ENCODE measurements at regions not wholly inside any gene's neighbourhood (a gene's known extent, or its start where the extent isn't known, plus 50 kb on each side); places are given as distances from the start of the nearest gene placed in this dataset.

GRCh38 chr2:8196316-8196715 lies 485.5 kb upstream of the ID2 start:
- in situ Hi-C loops (cut with MboI; ENCODE audit: low sequenced_read_pairs): no loop called here

DNA sequence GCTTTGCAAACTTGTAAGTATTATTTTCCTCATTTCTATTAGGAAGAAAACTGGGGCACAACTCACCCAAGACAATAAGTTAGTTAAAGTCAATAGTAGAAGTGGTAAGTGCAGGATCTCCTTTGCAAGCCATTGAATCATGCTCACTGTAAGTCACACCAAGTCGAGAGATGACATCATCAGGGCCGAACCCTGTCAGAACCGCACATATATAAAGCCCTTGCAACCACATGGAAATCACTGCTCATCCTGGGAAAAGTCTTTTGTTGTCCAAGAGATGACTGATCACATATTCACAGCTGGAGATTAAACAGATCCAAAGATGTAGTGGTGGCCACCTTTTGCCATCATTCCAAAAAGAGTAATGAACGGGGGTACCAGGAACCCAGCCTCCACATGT lies 484.8 kb upstream of the ID2 start:
- in situ Hi-C loops (cut with MboI; ENCODE audit: low sequenced_read_pairs): no loop called here

GRCh38 chr2:8197825-8198224 lies 484.0 kb upstream of the ID2 start:
- in situ Hi-C loops (cut with MboI; ENCODE audit: low sequenced_read_pairs): no loop called here

DNA sequence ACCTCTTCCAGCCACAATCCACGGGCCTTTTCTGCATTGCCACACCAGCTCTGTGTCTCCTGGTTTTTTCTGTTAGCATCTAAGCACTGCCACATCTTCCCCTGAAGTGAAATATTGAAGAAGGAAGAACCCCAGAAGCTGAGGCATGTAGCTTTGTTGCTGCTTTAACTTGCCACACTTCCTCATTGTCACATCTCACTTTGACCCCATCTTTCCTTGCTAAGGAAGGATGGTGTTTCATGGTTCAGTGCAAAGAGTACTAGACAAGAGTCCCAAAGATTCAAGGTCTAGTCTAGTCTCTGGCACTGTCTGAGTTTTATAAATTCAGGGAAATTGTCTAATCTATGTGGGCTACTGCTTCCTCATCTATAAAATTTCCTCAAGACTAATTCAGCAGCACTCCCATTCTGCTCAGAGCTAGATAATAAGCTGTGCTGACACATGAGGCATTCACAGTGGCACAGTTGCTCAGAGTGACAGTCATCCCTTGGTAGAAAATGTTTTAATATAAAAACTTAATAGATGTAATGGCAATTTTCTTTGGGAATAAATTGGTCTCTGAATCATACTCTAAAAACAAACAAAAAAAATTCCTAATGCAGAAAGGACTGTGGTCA lies 483.0 kb upstream of the ID2 start:
- in situ Hi-C loops (cut with MboI; ENCODE audit: low sequenced_read_pairs): no loop called here

GRCh38 chr2:8202132-8202531 lies 479.7 kb upstream of the ID2 start:
- in situ Hi-C loops (cut with MboI; ENCODE audit: low sequenced_read_pairs): no loop called here

- in situ Hi-C loops (cut with MboI; ENCODE audit: low sequenced_read_pairs): no loop called here
Observed at GRCh38 chr2:8203364-8203763, 478.5 kb upstream of the ID2 start.

- in situ Hi-C loops (cut with MboI; ENCODE audit: low sequenced_read_pairs): no loop called here
Observed at GRCh38 chr2:8204711-8205110, 477.1 kb upstream of the ID2 start.

- in situ Hi-C loops (cut with MboI; ENCODE audit: low sequenced_read_pairs): no loop called here
Observed at GRCh38 chr2:8209494-8209893, 472.4 kb upstream of the ID2 start.

DNA sequence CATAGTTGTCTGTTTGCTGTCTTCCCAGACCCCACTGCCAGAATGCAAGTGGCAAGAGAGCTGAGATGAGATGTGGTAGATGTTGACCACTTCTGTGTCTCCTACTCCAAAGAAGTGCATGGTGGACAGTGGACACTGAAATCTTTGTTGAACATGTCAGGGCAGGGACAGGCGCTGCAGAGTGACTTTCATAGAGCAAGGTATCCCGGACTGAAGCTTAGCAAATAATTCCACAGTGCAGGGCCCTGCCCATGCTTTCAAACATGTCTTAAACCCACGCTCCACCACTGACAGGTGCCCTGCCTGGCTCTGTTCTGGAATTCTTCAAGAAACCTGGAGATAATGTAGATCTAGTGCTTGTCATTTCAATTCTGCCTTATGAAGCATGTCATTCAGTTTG lies 470.5 kb upstream of the ID2 start:
- in situ Hi-C loops (cut with MboI; ENCODE audit: low sequenced_read_pairs): no loop called here

DNA sequence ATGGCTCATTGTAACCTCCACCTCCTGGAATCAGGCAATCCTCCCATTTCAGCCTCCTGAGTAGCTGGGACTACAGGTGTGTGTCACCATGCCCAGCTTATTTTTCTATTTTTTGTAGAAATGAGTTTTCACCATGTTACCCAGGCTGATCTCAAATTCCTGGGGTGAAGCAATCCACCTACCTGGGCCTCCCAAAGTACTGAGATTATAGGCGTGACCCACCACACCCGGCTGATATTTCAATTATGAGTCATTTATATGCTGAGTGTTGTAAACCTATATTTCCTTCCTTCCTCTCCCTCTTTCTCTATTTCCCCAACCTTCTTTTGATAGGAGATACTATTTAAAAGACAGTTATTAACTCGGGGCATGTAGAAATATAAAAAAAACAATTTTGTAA lies 469.6 kb upstream of the ID2 start:
- in situ Hi-C loops (cut with MboI; ENCODE audit: low sequenced_read_pairs): no loop called here

DNA sequence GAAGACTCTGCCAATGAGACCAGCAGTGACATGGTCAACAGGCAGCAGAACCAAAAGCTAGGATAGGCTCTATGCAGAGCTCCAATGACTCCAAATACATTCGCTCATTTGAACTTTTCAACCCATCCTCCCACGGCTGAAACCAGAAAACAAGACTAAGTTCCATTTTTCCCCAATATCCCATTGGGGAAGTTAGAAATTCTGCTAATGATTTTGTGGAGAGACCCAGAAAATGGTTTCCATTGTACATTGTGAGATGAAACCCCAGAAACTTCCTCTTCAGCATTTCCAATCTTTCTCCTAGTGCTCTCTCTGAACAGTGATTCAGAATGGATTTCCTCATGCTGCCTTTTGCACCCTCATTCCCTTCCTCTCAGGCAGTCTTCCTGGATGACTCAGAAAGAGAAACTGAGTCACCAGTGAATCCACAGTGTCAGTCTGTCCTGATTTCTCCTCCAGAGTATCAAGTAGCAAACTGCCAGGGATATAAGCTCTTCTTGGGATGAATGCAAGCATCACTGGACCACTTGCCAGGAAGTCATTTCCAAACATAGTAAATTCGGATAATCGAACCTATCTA lies 467.7 kb upstream of the ID2 start:
- in situ Hi-C loops (cut with MboI; ENCODE audit: low sequenced_read_pairs): no loop called here

DNA sequence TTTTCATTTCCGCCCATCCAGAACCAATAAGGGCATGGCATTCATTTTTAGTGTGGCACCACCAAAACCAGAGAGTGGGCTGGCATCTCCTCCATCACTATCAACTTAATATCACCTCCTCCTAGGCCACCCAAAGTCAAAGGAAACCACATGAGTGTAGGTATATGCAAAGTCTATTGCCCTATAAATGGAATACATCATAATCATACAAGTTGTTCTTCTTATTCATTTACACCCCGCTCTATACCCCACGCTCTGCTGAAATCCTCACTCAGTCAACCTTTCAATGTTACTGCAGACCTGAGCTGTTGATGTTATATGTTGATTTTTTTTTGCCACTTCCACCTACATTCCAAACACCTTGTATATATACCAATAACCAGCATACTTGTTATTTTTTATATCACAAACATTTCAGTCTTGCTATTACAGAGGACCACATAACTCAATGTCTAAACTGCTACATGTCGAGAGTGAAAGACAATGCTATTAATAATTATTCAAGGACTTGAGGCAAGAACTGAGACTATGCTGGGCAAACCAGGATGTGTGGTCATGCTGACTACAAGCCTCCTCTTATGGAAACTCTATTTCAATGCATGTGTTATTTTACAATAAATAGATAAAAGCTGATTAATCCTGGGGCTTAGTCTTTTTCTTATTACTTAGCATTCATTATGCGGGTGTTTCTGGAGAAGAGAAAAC lies 466.5 kb upstream of the ID2 start:
- in situ Hi-C loops (cut with MboI; ENCODE audit: low sequenced_read_pairs): no loop called here

DNA sequence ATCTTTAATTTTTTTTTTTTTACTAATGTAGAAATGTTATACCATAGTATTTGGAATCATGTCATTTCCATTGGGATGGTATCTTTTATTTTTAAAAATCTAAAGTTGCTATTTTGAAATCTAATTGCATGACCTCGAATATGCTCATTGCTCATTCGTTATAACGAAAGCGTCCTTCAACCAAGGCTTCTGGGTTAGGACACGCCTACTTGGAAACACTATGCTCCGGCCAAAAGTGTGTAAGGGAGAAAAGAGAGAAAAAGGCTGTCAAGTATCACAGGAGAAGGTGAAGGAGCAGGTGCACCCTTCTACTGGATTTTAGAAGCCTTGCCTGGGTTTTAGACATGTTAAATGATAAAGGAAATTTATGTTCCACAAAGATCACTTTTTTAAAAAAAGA lies 465.9 kb upstream of the ID2 start:
- in situ Hi-C loops (cut with MboI; ENCODE audit: low sequenced_read_pairs): no loop called here

- in situ Hi-C loops (cut with MboI; ENCODE audit: low sequenced_read_pairs): no loop called here
Observed at GRCh38 chr2:8216397-8216796, 465.5 kb upstream of the ID2 start.

DNA sequence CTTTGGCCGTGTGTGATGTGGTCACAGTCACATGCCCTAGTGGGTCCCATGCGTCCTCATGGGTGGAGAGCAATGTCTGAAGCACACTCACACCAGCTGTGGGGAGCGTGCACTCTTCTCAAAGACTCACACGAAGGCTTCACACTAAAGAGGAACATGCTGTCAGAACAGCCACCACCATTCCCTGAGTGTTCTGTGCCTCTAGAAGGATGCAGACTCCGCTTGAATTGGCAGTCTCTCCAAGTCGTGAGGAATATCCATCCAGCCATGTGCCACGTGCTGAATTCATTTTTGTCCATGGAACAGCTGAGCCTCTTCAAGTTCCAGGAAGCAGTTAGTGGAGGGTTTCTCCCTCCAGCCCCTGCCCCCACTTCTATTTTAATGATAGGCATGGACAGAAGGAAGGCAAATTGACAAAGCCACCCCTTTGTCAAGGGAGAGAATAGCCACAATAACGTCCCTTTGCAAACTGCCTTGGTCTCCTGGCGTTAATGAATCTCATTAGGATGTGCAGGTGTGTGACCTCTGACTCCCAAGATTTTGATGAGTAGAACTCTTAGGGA lies 464.3 kb upstream of the ID2 start:
- in situ Hi-C loops (cut with MboI; ENCODE audit: low sequenced_read_pairs): no loop called here

DNA sequence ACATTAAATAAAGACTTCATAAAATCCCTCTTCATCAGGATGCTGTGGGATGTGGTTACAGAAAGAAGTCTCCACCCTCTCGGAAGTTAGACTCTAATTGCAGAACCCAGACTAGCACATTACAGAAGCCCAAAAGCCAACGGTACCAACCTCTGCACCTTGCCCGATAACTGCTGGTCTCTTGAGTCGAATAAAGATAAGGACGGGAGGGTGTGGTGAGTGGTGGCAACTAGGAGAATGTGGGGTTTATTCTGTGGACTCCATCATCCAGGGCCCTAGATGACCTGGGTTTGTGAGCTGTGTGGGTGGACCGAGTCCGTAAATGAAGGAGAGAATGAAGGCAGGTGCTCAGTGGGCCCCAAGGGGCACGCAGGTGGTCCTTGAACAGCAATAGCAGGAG lies 462.8 kb upstream of the ID2 start:
- in situ Hi-C loops (cut with MboI; ENCODE audit: low sequenced_read_pairs): no loop called here

DNA sequence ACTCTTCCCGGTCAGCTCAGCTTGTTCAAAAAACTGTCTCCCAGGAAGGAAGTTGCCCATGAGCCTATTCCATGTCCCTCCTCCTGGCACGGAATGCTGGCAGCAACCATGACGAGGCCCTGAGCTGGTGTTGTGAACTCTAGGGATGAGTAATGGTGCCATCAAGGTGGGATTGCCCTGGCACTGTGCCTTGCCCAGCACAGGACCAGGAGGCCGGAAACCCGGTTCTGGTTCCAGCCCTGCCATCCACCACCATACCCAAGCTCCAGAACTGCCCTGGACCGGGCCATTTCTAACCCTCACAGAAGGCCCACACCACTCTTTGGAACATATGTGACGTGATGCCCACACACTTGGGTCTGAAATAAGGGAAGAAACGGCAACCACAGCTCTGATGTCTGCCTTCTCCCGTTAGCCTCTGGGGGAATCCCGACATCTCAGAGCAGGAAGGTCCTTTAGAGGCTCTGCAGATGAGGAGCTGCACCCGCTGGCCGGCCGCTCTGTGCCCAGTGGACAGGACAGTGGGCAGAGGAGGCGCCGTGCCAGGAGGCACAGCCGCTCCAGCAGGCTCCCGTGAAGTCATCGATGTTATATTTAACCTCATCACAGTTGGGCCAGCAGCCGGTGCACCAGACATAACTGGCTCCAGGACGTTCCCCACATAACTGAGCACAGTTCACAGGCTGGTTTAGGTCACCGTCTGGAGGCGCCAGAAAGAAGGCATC lies 462.1 kb upstream of the ID2 start:
- in situ Hi-C loops (cut with MboI; ENCODE audit: low sequenced_read_pairs): no loop called here

GRCh38 chr2:8222979-8223694 lies 458.7 kb upstream of the ID2 start:
- in situ Hi-C loops (cut with MboI; ENCODE audit: low sequenced_read_pairs): no loop called here

- in situ Hi-C loops (cut with MboI; ENCODE audit: low sequenced_read_pairs): no loop called here
Observed at GRCh38 chr2:8223695-8224346, 458.0 kb upstream of the ID2 start.

DNA sequence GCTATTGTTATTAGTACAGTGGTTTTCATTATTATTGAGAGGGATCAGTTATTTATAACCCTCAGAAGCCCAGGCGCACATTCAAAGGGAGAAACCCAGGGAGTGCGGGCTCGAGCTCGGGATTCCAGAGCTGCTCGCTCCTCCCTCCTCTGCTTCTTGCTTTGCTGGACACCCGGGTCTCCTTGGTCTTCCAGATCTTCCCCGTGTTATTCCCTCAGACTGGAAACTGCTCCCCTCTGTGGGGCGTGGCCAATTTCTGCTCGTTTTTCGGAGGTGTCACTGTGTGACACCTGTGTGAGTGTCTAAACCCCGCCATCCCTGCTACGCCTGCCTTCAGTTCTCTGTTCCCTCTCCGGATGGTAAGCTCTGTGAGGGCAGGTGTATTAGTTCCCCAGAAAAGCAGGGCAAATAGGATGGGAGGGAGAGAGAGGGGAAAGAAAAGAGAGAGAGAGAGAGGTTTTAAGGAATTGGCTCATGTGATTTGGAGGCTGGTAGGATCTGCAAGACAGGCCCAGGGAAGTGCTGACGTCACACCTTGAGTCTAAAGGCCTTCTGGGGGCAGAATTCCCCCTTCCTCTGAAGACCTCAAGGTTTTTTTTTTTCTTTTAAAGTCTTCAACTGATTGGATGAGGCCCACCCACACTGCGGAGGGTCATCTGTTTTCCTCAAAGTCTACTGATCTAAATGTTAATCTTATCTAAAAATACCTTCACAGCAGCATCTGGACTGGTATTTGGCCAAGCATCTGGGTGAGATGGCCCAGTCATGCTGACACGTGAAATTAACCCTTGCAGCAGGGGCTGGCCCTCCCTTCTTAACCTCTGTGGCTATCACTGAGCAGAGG lies 457.3 kb upstream of the ID2 start:
- in situ Hi-C loops (cut with MboI; ENCODE audit: low sequenced_read_pairs): no loop called here
